ENCODE measurements at regions not wholly inside any gene's neighbourhood (a gene's known extent, or its start where the extent isn't known, plus 50 kb on each side); places are given as distances from the start of the nearest gene placed in this dataset.

- Histone ChIP-seq H3K36me3 (ENCODE audit: insufficient read depth, low read length) (no peaks in the 10 kb centered on the region), H3K9me2 (replicated peaks; ENCODE audit: insufficient read depth, low read length) (no peaks in the 10 kb centered on the region), H3K4me3 (ENCODE audit: low read length) (no peak overlapping the region), H3K9me3 (ENCODE audit: low read length) (no peaks in the 10 kb centered on the region), H3K27me3 (ENCODE audit: low read length) (no peaks in the 10 kb centered on the region), H3K4me2 (ENCODE audit: low read depth, low read length, poor library complexity, severe bottlenecking) (no peak overlapping the region), H3K27ac (ENCODE audit: low read length) (no peak overlapping the region), H3K79me2 (ENCODE audit: low read length) (no peaks in the 10 kb centered on the region), H3K4me1 (ENCODE audit: low read length) (no peaks in the 10 kb centered on the region), H3K9ac (ENCODE audit: low read length) (no peak overlapping the region), H2AFZ (ENCODE audit: low read length) (no peak overlapping the region), H4K20me1 (ENCODE audit: insufficient read depth, low read depth, low read length) (no peaks in the 10 kb centered on the region)
- no peak for DNase-seq
Observed at GRCh38 chr12:58529114-58529665, 391.1 kb downstream of the LRIG3 start.

GRCh38 chr12:58529897-58530741, 390.2 kb downstream of the LRIG3 start:
- no peak overlapping the region for H3K27ac ChIP-seq (ENCODE audit: low read length)
- no peak overlapping the region for H3K4me2 ChIP-seq (ENCODE audit: low read depth, low read length, poor library complexity, severe bottlenecking)
- no peaks in the 10 kb centered on the region for H3K9me2 ChIP-seq (replicated peaks; ENCODE audit: insufficient read depth, low read length)
- no peaks in the 10 kb centered on the region for H3K9me3 ChIP-seq (ENCODE audit: low read length)
- H3K4me1 ChIP-seq (ENCODE audit: low read length), result no peaks in the 10 kb centered on the region
- H3K27me3 ChIP-seq (ENCODE audit: low read length), result no peaks in the 10 kb centered on the region
- no peak overlapping the region for H2AFZ ChIP-seq (ENCODE audit: low read length)
- H3K36me3 ChIP-seq (ENCODE audit: insufficient read depth, low read length), result no peaks in the 10 kb centered on the region
- H3K79me2 ChIP-seq (ENCODE audit: low read length), result no peaks in the 10 kb centered on the region
- H3K4me3 ChIP-seq (ENCODE audit: low read length), result no peak overlapping the region
- no peaks in the 10 kb centered on the region for H4K20me1 ChIP-seq (ENCODE audit: insufficient read depth, low read depth, low read length)
- no peak for DNase-seq
- no peak overlapping the region for H3K9ac ChIP-seq (ENCODE audit: low read length)

- H3K9ac ChIP-seq (ENCODE audit: low read length), result no peak overlapping the region
- no peak for DNase-seq
- H3K27ac ChIP-seq (ENCODE audit: low read length), result no peak overlapping the region
- no peaks in the 10 kb centered on the region for H3K9me3 ChIP-seq (ENCODE audit: low read length)
- H3K4me1 ChIP-seq (ENCODE audit: low read length), result no peaks in the 10 kb centered on the region
- no peaks in the 10 kb centered on the region for H3K36me3 ChIP-seq (ENCODE audit: insufficient read depth, low read length)
- H3K79me2 ChIP-seq (ENCODE audit: low read length), result no peaks in the 10 kb centered on the region
- no peaks in the 10 kb centered on the region for H4K20me1 ChIP-seq (ENCODE audit: insufficient read depth, low read depth, low read length)
- no peaks in the 10 kb centered on the region for H3K9me2 ChIP-seq (replicated peaks; ENCODE audit: insufficient read depth, low read length)
- no peak overlapping the region for H2AFZ ChIP-seq (ENCODE audit: low read length)
- H3K4me2 ChIP-seq (ENCODE audit: low read depth, low read length, poor library complexity, severe bottlenecking), result no peak overlapping the region
- no peak overlapping the region for H3K4me3 ChIP-seq (ENCODE audit: low read length)
- H3K27me3 ChIP-seq (ENCODE audit: low read length), result no peaks in the 10 kb centered on the region
Observed at GRCh38 chr12:58530742-58531062, 389.6 kb downstream of the LRIG3 start.

GRCh38 chr12:58532855-58533608, 387.3 kb downstream of the LRIG3 start:
- H3K79me2 ChIP-seq (ENCODE audit: low read length), result no peaks in the 10 kb centered on the region
- H3K4me3 ChIP-seq (ENCODE audit: low read length), result no peak overlapping the region
- H3K36me3 ChIP-seq (ENCODE audit: insufficient read depth, low read length), result no peaks in the 10 kb centered on the region
- no peak overlapping the region for H3K9ac ChIP-seq (ENCODE audit: low read length)
- no peaks in the 10 kb centered on the region for H3K4me1 ChIP-seq (ENCODE audit: low read length)
- no peak overlapping the region for H3K27ac ChIP-seq (ENCODE audit: low read length)
- no peaks in the 10 kb centered on the region for H3K9me2 ChIP-seq (replicated peaks; ENCODE audit: insufficient read depth, low read length)
- H4K20me1 ChIP-seq (ENCODE audit: insufficient read depth, low read depth, low read length), result no peaks in the 10 kb centered on the region
- no peaks in the 10 kb centered on the region for H3K27me3 ChIP-seq (ENCODE audit: low read length)
- no peak for DNase-seq
- H3K4me2 ChIP-seq (ENCODE audit: low read depth, low read length, poor library complexity, severe bottlenecking), result no peak overlapping the region
- no peak overlapping the region for H2AFZ ChIP-seq (ENCODE audit: low read length)
- no peaks in the 10 kb centered on the region for H3K9me3 ChIP-seq (ENCODE audit: low read length)

GRCh38 chr12:58533652-58534051, 386.7 kb downstream of the LRIG3 start:
- no peak overlapping the region for H3K4me2 ChIP-seq (ENCODE audit: low read depth, low read length, poor library complexity, severe bottlenecking)
- no peak overlapping the region for H3K4me3 ChIP-seq (ENCODE audit: low read length)
- H3K9me2 ChIP-seq (replicated peaks; ENCODE audit: insufficient read depth, low read length), result no peaks in the 10 kb centered on the region
- H3K27ac ChIP-seq (ENCODE audit: low read length), result no peak overlapping the region
- no peak overlapping the region for H3K9ac ChIP-seq (ENCODE audit: low read length)
- H2AFZ ChIP-seq (ENCODE audit: low read length), result no peak overlapping the region
- no peaks in the 10 kb centered on the region for H3K27me3 ChIP-seq (ENCODE audit: low read length)
- no peaks in the 10 kb centered on the region for H3K9me3 ChIP-seq (ENCODE audit: low read length)
- DNase-seq, result no peak
- H3K36me3 ChIP-seq (ENCODE audit: insufficient read depth, low read length), result no peaks in the 10 kb centered on the region
- no peaks in the 10 kb centered on the region for H4K20me1 ChIP-seq (ENCODE audit: insufficient read depth, low read depth, low read length)
- no peaks in the 10 kb centered on the region for H3K79me2 ChIP-seq (ENCODE audit: low read length)
- H3K4me1 ChIP-seq (ENCODE audit: low read length), result no peaks in the 10 kb centered on the region

- Histone ChIP-seq H3K36me3 (ENCODE audit: insufficient read depth, low read length) (no peaks in the 10 kb centered on the region), H3K9me2 (replicated peaks; ENCODE audit: insufficient read depth, low read length) (no peaks in the 10 kb centered on the region), H4K20me1 (ENCODE audit: insufficient read depth, low read depth, low read length) (no peaks in the 10 kb centered on the region), H3K27me3 (ENCODE audit: low read length) (no peaks in the 10 kb centered on the region), H3K27ac (ENCODE audit: low read length) (no peak overlapping the region), H3K4me3 (ENCODE audit: low read length) (no peak overlapping the region), H2AFZ (ENCODE audit: low read length) (no peak overlapping the region; the same call in 1 of the 2 replicates), H3K9me3 (ENCODE audit: low read length) (no peaks in the 10 kb centered on the region), H3K79me2 (ENCODE audit: low read length) (no peaks in the 10 kb centered on the region), H3K4me2 (ENCODE audit: low read depth, low read length, poor library complexity, severe bottlenecking) (no peak overlapping the region), H3K9ac (ENCODE audit: low read length) (no peak overlapping the region), H3K4me1 (ENCODE audit: low read length) (no peaks in the 10 kb centered on the region)
- no peak for DNase-seq
Observed at GRCh38 chr12:58537278-58537677, 383.0 kb downstream of the LRIG3 start.

GRCh38 chr12:58539295-58539694, 381.0 kb downstream of the LRIG3 start:
- no peaks in the 10 kb centered on the region for H3K9me2 ChIP-seq (replicated peaks; ENCODE audit: insufficient read depth, low read length)
- H3K27me3 ChIP-seq (ENCODE audit: low read length), result no peaks in the 10 kb centered on the region
- no peaks in the 10 kb centered on the region for H3K36me3 ChIP-seq (ENCODE audit: insufficient read depth, low read length)
- H3K27ac ChIP-seq (ENCODE audit: low read length), result no peak overlapping the region
- no peak overlapping the region for H3K9ac ChIP-seq (ENCODE audit: low read length)
- H3K79me2 ChIP-seq (ENCODE audit: low read length), result no peaks in the 10 kb centered on the region
- H4K20me1 ChIP-seq (ENCODE audit: insufficient read depth, low read depth, low read length), result no peaks in the 10 kb centered on the region
- H2AFZ ChIP-seq (ENCODE audit: low read length), result no peak overlapping the region
- H3K4me3 ChIP-seq (ENCODE audit: low read length), result no peak overlapping the region
- no peaks in the 10 kb centered on the region for H3K4me1 ChIP-seq (ENCODE audit: low read length)
- no peak for DNase-seq
- no peak overlapping the region for H3K4me2 ChIP-seq (ENCODE audit: low read depth, low read length, poor library complexity, severe bottlenecking)
- no peaks in the 10 kb centered on the region for H3K9me3 ChIP-seq (ENCODE audit: low read length)

GRCh38 chr12:58540480-58541299, 379.6 kb downstream of the LRIG3 start:
- Histone ChIP-seq H3K9me3 (ENCODE audit: low read length) (no peaks in the 10 kb centered on the region), H3K36me3 (ENCODE audit: insufficient read depth, low read length) (no peaks in the 10 kb centered on the region), H3K4me2 (ENCODE audit: low read depth, low read length, poor library complexity, severe bottlenecking) (no peak overlapping the region), H3K4me3 (ENCODE audit: low read length) (no peak overlapping the region), H2AFZ (ENCODE audit: low read length) (no peak overlapping the region), H3K79me2 (ENCODE audit: low read length) (no peaks in the 10 kb centered on the region), H3K27me3 (ENCODE audit: low read length) (no peaks in the 10 kb centered on the region), H3K27ac (ENCODE audit: low read length) (no peak overlapping the region), H3K9me2 (replicated peaks; ENCODE audit: insufficient read depth, low read length) (no peaks in the 10 kb centered on the region), H3K9ac (ENCODE audit: low read length) (no peak overlapping the region), H3K4me1 (ENCODE audit: low read length) (no peaks in the 10 kb centered on the region), H4K20me1 (ENCODE audit: insufficient read depth, low read depth, low read length) (no peaks in the 10 kb centered on the region)
- peak; percentile 87 for DNase-seq
